ENCODE measurements at regions not wholly inside any gene's neighbourhood (a gene's known extent, or its start where the extent isn't known, plus 50 kb on each side); places are given as distances from the start of the nearest gene placed in this dataset.
"Not testable (repeated sequence)": the region's sequence is repeated elsewhere in the genome, so short reads cannot be mapped to it uniquely, and the experiment has no call there.

DNA sequence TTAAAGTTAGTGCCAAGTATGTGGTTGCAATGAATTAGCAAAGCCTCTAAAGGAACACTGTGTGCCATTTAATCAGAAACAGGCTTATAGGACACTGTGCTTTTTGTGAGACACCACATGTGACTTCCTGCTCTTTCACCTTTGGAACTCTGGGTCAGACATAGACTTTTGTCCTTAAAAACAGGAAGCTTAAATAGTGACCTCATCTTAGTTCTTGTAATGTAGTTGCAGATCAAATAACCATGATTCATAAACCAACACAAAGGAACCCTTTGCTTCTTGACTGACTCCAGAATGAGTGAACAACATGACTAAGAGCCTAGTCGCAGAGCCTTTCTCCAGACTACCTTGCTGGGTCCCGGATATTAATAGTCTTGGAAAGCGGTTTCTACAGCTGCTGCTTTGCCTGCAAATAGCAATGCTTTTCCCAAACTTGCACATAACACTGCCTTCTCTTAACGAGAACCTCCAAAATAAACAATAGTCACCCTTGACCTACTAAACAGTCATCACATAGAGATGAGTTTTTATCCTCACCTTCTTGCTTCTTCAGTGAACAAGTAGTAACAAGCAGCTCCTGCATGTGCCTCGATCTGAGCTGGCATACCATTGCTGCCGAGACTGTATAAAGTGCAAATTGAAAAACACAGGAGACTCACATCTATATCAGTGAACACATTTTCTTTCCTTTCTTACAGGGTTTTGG, 1947.0 kb downstream of the FOXD4L5 start:
- not testable (repeated sequence) for TF ChIP-seq ZNF274 (IDR thresholded peaks at IDR 0.05; ENCODE audit: borderline replicate concordance, extremely low read depth, low read length); CTCF (IDR thresholded peaks at IDR 0.05; ENCODE audit: control extremely low read depth in 1 of 3, insufficient read depth in 1 of 3, low read depth in 1 of 3, low read length in 3 of 3); CBX5 (IDR thresholded peaks at IDR 0.05; ENCODE audit: low read depth, low read length); JUND (IDR thresholded peaks at IDR 0.05; ENCODE audit: low read length); GABPA (IDR thresholded peaks at IDR 0.05; ENCODE audit: borderline replicate concordance, insufficient read depth, low read length); POLR2AphosphoS5 (IDR thresholded peaks at IDR 0.05; ENCODE audit: low read depth, low read length); EZH2 (IDR thresholded peaks at IDR 0.05; ENCODE audit: low read depth, low read length, severe bottlenecking); CTBP2 (IDR thresholded peaks at IDR 0.05; ENCODE audit: borderline replicate concordance, insufficient read depth, insufficient read length, low read length); CHD2 (IDR thresholded peaks at IDR 0.05; ENCODE audit: low read length); EP300 (IDR thresholded peaks at IDR 0.05; ENCODE audit: borderline replicate concordance in 1 of 2, low read depth in 2 of 2, low read length in 2 of 2); POLR2A (IDR thresholded peaks at IDR 0.05; ENCODE audit: control extremely low read depth in 1 of 2, low read depth in 2 of 2, low read length in 2 of 2)
- TF ChIP-seq, protein P1, sequence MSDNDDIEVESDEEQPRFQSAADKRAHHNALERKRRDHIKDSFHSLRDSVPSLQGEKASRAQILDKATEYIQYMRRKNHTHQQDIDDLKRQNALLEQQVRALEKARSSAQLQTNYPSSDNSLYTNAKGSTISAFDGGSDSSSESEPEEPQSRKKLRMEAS (IDR thresholded peaks at IDR 0.05) = not testable (repeated sequence)

Measured in H1 (cell line).